Muscle of arm (tissue), 1 donor: ENCODE measurements at regions not wholly inside any gene's neighbourhood (a gene's known extent, or its start where the extent isn't known, plus 50 kb on each side); places are given as distances from the start of the nearest gene placed in this dataset.
"Not testable (repeated sequence)": the region's sequence is repeated elsewhere in the genome, so short reads cannot be mapped to it uniquely, and the experiment has no call there.

ENCODE experiments used
- DNase-seq: peaks from one replicate; pipeline ENCODE4 v3.0.0-alpha.2; 2013

- peak; percentile 21 for DNase-seq
Measured at GRCh38 chr6:126967296-126968005, 151.0 kb upstream of the RSPO3 start.

- no peak for DNase-seq
Measured at GRCh38 chr6:126976253-126976797, 142.1 kb upstream of the RSPO3 start.

- DNase-seq, result no peak
Measured at GRCh38 chr6:126983779-126984178, 134.7 kb upstream of the RSPO3 start.

DNA sequence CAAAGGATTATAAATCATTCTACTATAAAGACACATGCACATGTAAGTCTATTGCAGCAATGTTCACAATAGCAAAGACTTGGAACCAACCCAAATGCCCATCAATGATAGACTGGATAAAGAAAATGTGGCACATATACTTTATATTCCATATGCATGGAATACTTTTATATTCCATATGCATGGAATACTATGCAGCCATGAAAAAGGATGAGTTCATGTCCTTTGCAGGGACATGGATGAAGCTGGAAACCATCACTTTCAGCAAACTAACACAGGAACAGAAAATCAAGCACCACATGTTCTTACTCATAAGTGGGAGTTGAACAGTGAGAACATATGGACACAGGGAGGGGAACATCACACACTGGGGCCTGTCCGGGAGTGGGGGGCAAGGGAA is 130.3 kb upstream of the RSPO3 start:
- DNase-seq, result not testable (repeated sequence)

DNA sequence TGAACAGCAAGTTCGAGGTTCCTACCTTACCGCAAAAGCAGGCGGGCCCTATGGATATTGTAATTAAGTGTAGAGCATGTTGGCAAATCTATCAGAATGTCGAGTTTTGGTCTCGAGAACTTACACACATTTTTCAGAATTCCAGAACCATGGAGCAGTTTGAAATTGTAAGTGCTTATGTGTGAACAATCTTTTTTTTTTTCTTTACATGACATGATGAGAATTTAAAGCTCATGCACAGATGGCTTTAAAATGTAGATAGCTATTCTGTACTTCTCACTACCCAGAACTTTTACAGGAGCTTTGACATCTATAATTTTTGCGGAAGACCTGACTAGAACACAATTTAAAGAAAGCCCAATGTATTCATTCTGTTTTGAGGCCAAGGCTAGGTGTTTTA is 117.8 kb upstream of the RSPO3 start:
- no peak for DNase-seq

DNA sequence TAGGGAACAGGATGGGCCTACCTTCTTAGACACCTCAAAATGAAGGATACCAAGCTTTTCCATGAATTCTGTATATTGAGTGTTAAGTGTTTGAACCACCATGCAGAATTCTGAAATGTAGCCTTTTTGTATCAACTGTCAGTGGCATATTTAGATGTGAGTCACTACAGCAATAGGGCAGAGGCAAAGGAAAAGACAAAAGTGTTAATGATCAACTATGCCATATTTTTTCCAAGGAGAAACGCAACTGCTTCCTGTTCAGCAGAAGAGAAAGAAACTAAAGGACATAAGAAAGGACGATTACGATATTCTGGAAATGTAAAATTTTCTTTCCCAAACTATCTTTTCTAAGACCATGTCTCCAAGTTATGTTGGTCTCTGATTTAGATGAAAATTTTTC is 104.6 kb upstream of the RSPO3 start:
- DNase-seq, result no peak

DNA sequence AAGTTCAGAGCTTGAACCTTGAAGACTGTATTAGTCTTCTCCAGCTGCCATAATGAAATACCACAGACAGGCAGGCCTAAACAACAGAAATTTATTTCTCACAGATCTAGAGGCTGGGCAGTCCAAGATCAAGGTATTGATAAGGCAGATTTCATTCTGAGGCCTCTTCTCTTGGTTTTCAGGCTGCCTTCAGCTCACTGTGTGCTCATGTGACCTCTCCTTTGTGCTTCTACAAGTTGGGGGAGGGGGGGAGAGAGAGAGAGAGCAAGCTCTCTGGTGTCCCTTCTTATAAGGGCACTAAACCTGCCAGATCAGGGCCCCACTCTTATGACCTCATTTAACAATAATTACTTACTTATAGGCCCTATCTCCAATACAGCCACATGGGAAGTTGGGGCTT is 102.6 kb upstream of the RSPO3 start:
- no peak for DNase-seq

GRCh38 chr6:127019828-127020227 is 98.6 kb upstream of the RSPO3 start:
- no peak for DNase-seq

- DNase-seq, result peak; percentile 20
Measured at GRCh38 chr6:127022302-127022701, 96.2 kb upstream of the RSPO3 start.

GRCh38 chr6:127023001-127023778 is 95.3 kb upstream of the RSPO3 start:
- no peak for DNase-seq

- DNase-seq, result no peak
Measured at GRCh38 chr6:127026247-127026646, 92.2 kb upstream of the RSPO3 start.

- DNase-seq, result no peak
Measured at GRCh38 chr6:127030111-127030510, 88.4 kb upstream of the RSPO3 start.

DNA sequence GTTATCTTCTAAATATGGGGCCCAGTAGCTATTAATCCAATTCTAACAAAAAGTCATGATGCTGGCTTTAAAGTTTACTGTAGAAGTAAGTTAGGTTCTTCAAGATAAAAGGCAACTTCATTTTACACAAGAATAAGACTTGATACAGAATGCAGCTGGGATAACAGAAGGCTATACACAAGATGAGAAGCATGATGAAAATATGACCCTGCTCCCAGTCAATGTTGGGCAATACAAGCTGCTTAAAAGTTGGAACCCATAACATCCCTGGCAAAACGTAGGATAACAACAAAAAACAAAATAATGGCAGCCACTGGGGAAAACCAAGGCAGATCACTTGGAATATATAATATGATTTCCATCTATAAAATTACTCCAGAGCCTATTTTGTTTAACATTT is 87.6 kb upstream of the RSPO3 start:
- no peak for DNase-seq

DNA sequence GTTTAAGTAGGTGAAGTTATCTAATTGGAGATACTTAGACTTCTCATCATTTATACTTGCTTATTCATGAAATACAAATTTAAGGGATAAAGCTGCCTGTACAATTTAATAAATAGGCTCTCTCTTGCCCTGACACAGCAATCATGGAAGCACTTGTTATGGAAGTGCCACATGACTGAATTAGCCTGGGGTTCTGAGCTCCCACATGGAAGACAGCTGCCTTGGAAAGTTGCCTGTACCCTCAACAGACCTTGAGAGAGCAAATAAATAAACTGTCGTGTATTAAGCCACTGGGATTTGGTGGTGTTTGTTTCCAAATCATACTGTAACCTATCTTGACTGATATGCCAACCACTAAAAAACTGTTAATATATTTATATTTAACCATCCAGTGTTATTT is 87.0 kb upstream of the RSPO3 start:
- DNase-seq, result no peak

- no peak for DNase-seq
Measured at GRCh38 chr6:127032971-127033370, 85.5 kb upstream of the RSPO3 start.

DNA sequence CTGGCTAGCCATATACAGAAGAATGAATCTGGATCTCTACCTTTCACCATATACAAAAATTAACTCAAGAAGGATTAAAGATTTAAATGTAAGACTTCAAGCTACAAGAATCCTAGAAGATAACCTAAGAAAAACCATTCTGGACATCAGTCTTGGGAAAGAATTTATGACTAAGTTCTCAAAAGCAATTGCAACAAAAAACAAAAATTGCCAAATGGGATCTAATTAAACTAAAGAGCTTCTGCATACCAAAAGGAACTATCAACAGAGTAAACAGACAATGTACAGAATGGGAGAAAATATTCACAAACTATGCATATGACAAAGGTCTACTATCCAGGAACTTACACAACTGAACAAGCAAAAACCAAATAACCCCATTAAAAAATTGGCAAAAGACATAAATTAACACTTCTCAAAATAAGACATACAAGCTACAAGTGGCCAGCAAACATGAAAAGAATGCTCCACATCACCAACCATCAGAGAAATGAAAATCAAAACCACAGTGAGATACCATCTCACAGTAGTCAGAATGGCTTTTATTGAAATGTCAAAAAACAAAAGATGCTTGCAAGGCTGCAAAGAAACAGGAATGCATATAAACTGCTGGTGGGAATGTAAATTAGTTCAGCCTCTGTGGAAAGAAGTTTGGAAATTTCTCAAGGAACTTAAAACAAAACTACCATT is 66.8 kb upstream of the RSPO3 start:
- no peak for DNase-seq

- DNase-seq, result no peak
Measured at GRCh38 chr6:127053032-127053874, 65.2 kb upstream of the RSPO3 start.

GRCh38 chr6:127053875-127054235 is 64.6 kb upstream of the RSPO3 start:
- no peak for DNase-seq

GRCh38 chr6:127058027-127058426 is 60.4 kb upstream of the RSPO3 start:
- no peak for DNase-seq

DNA sequence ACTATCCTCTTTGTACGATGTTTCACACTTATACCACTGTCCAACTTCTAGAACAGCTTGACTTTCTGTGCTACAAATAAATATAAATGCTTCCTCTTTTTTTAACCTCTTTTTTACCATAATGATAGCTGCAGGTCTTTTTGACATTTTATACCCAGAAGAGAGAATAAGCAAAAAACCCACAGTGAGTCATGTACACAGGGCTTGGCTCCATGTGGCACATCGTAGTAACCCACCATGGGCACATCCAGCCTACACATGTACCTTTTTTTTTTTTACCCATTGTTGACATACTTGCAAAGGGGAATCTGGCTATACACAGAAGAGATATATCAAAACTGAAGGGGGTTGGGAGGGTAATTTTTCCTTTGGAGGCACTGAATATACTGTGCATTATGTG is 59.5 kb upstream of the RSPO3 start:
- DNase-seq, result no peak
